Fibroblast of lung (primary cell): ENCODE measurements at regions not wholly inside any gene's neighbourhood (a gene's known extent, or its start where the extent isn't known, plus 50 kb on each side); places are given as distances from the start of the nearest gene placed in this dataset.

Experiments used
- DNase-seq, 2 donors: peaks; one replicate each; pipeline versions ENCODE4 v3.0.0 to v3.0.0-alpha.2; 2010; ENCODE audit warnings: low read depth in 2 of 2
- H2AFZ ChIP-seq: 2 replicates; pipeline ENCODE4 v1.5.1; 2012; ENCODE audit warnings: low read length, control low read depth, inconsistent platforms
- H3K27ac ChIP-seq: 2 replicates; pipeline ENCODE4 v1.5.1; 2011; ENCODE audit warnings: low read length, control low read depth; ENCODE audit not compliant: insufficient read depth
- H3K27me3 ChIP-seq: 2 replicates; pipeline ENCODE4 v1.5.1; 2011; ENCODE audit warnings: mild to moderate bottlenecking, low read length; ENCODE audit not compliant: control insufficient read depth, insufficient read depth
- H3K36me3 ChIP-seq: 2 replicates; pipeline ENCODE4 v1.5.1; 2011; ENCODE audit warnings: low read length; ENCODE audit not compliant: control insufficient read depth, insufficient read depth
- H3K4me1 ChIP-seq: 2 replicates; pipeline ENCODE4 v1.5.1; 2011; ENCODE audit warnings: low read length; ENCODE audit not compliant: control insufficient read depth, insufficient read depth; ENCODE audit errors: extremely low read depth
- H3K4me2 ChIP-seq: 2 replicates; pipeline ENCODE4 v1.5.1; 2011; ENCODE audit warnings: low read length, control low read depth; ENCODE audit not compliant: insufficient read depth; ENCODE audit errors: extremely low read depth
- H3K4me3 ChIP-seq, 4 experiments: fragments of 200-600 bp in 1 of 4; sonication (generic) in 1 of 4; replicated peaks in 1 of 4; 2 replicates each; pipeline ENCODE4 v1.5.1; 2011 to 2016; ENCODE audit warnings: low read length in 4 of 4, low read depth in 3 of 4, mild to moderate bottlenecking in 3 of 4, control low read depth in 2 of 4, inconsistent platforms in 1 of 4, mixed read lengths in 1 of 4; ENCODE audit not compliant: insufficient read depth in 1 of 4; ENCODE audit errors: control extremely low read depth in 1 of 4
- H3K79me2 ChIP-seq: 2 replicates; pipeline ENCODE4 v1.5.1; 2012; ENCODE audit warnings: mild to moderate bottlenecking, low read length, inconsistent platforms; ENCODE audit not compliant: control insufficient read depth, insufficient read depth
- H3K9ac ChIP-seq: 2 replicates; pipeline ENCODE4 v1.5.1; 2011; ENCODE audit warnings: mild to moderate bottlenecking, low read length, control low read depth; ENCODE audit not compliant: insufficient read depth
- H3K9me3 ChIP-seq: 2 replicates; pipeline ENCODE4 v1.5.1; 2012; ENCODE audit warnings: low read depth, low read length; ENCODE audit not compliant: control insufficient read depth, insufficient read depth
- H4K20me1 ChIP-seq: 2 replicates; pipeline ENCODE4 v1.5.1; 2011; ENCODE audit warnings: low read length; ENCODE audit not compliant: control insufficient read depth, insufficient read depth; ENCODE audit errors: extremely low read depth
- EZH2 ChIP-seq: IDR thresholded peaks from 2 replicates; pipeline ENCODE4 v1.5.1; 2012; ENCODE audit warnings: low read length, control low read depth, mild to moderate bottlenecking; ENCODE audit errors: missing control alignments
- TF ChIP-seq, protein P1 (sequence below), 2 donors: IDR thresholded peaks in 1 of 2; conservative IDR thresholded peaks in 1 of 2; 1 replicate in 1 of 2; 2 replicates in 1 of 2; pipeline ENCODE4 v1.5.1; 2011 to 2012; ENCODE audit warnings: low read length in 2 of 2, control low read depth in 1 of 2, inconsistent platforms in 1 of 2, low read depth in 1 of 2, mild to moderate bottlenecking in 1 of 2

DNA sequence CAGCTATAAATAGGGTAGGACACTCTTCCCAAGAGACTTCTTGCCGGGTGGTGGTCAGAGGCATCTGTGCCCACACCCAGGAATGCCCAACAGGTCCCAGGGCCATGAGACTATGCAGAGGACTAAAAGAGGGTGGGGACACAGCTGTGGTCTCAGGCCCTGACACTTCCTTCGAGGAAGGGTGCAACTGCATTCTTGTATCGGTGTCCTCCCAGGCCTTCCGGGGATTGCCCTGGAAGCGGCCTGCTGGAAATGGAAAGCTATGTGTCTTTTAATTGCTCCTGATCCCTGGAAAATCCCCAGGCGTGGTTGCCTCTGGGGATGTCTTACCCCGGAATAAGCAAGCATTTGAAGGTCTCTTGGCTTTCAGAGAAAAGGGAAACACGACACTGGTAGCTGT, 176.7 kb downstream of the SOX11 start:
- Histone ChIP-seq H2AFZ (no peak overlapping the region), H3K9me3 (no peaks in the 10 kb centered on the region), H3K4me1 (no peaks in the 10 kb centered on the region), H3K9ac (no peak overlapping the region), H3K4me3 (no peak overlapping the region), H3K4me2 (no peak overlapping the region), H3K79me2 (no peaks in the 10 kb centered on the region), H4K20me1 (no peaks in the 10 kb centered on the region), H3K27me3 (no peaks in the 10 kb centered on the region), H3K27ac (no peak overlapping the region), H3K36me3 (no peaks in the 10 kb centered on the region)
- no peak for TF ChIP-seq EZH2
- TF ChIP-seq, protein P1, sequence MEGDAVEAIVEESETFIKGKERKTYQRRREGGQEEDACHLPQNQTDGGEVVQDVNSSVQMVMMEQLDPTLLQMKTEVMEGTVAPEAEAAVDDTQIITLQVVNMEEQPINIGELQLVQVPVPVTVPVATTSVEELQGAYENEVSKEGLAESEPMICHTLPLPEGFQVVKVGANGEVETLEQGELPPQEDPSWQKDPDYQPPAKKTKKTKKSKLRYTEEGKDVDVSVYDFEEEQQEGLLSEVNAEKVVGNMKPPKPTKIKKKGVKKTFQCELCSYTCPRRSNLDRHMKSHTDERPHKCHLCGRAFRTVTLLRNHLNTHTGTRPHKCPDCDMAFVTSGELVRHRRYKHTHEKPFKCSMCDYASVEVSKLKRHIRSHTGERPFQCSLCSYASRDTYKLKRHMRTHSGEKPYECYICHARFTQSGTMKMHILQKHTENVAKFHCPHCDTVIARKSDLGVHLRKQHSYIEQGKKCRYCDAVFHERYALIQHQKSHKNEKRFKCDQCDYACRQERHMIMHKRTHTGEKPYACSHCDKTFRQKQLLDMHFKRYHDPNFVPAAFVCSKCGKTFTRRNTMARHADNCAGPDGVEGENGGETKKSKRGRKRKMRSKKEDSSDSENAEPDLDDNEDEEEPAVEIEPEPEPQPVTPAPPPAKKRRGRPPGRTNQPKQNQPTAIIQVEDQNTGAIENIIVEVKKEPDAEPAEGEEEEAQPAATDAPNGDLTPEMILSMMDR (conservative IDR thresholded peaks at IDR 0.05 in 1 of 2, IDR thresholded peaks at IDR 0.05 in 1 of 2; ENCODE audit: low read depth in 1 of 2, low read length in 2 of 2) = no peak
- DNase-seq = no peak

DNA sequence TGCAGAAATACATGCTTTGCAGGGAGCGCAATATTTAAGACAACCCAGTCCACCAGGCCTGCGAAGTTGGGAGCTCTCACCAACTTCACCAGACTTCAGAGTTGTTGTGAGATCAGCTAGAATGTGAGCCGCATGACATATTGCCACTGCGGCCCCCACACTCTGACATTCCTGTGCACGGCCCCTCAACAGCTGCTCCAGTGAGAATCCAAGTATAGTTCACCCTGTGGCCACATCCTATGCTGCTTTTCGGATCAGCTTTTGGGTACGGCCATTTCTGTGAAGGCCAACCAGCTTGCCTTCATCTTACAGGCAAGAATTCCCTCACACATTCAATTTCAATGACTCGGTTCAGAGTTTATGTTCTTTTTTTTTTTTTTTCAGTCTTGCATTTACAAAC, 177.8 kb downstream of the SOX11 start:
- DNase-seq = no peak
- no peak overlapping the region for H3K9ac ChIP-seq
- H3K4me1 ChIP-seq = no peaks in the 10 kb centered on the region
- H3K9me3 ChIP-seq = no peaks in the 10 kb centered on the region
- no peaks in the 10 kb centered on the region for H4K20me1 ChIP-seq
- H3K4me3 ChIP-seq = no peak overlapping the region
- no peak for TF ChIP-seq EZH2
- TF ChIP-seq, protein P1 (conservative IDR thresholded peaks at IDR 0.05 in 1 of 2, IDR thresholded peaks at IDR 0.05 in 1 of 2; ENCODE audit: low read depth in 1 of 2, low read length in 2 of 2) = no peak
- no peaks in the 10 kb centered on the region for H3K79me2 ChIP-seq
- no peak overlapping the region for H3K4me2 ChIP-seq
- H2AFZ ChIP-seq = no peak overlapping the region
- no peaks in the 10 kb centered on the region for H3K36me3 ChIP-seq
- no peak overlapping the region for H3K27ac ChIP-seq
- no peaks in the 10 kb centered on the region for H3K27me3 ChIP-seq

DNA sequence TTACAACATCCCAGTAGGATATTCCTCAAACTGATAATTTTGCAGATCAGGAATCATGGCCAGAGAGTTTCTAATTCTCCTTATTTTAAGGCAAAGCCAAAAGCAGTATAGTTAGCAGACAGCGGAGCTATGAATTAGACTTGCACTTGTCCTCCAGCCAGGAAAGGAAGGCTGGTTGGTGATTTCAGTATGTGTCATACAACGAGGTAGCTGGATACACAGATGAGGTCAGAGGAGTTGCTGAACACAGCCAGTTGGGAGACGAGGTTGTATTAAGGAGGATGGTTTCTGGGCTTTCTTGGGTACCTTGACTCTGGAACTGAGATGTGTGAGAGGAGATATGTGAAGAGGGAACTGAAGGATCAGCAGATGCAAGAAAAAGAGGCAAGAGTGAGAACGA, 185.2 kb downstream of the SOX11 start:
- H3K4me3 ChIP-seq = no peak overlapping the region
- H3K36me3 ChIP-seq = no peaks in the 10 kb centered on the region
- no peak overlapping the region for H3K27ac ChIP-seq
- no peaks in the 10 kb centered on the region for H3K9me3 ChIP-seq
- no peaks in the 10 kb centered on the region for H3K27me3 ChIP-seq
- DNase-seq = peak; percentile 37 to 84
- no peak overlapping the region for H2AFZ ChIP-seq
- H3K9ac ChIP-seq = no peak overlapping the region
- H3K4me1 ChIP-seq = no peaks in the 10 kb centered on the region
- no peaks in the 10 kb centered on the region for H3K79me2 ChIP-seq
- H3K4me2 ChIP-seq = no peak overlapping the region
- H4K20me1 ChIP-seq = no peaks in the 10 kb centered on the region
- TF ChIP-seq, protein P1 (conservative IDR thresholded peaks at IDR 0.05 in 1 of 2, IDR thresholded peaks at IDR 0.05 in 1 of 2; ENCODE audit: low read depth in 1 of 2, low read length in 2 of 2) = no peak
- TF ChIP-seq EZH2 = no peak
